GM21619 (cell line): ENCODE measurements at regions not wholly inside any gene's neighbourhood (a gene's known extent, or its start where the extent isn't known, plus 50 kb on each side); places are given as distances from the start of the nearest gene placed in this dataset.
"Not testable (repeated sequence)": the region's sequence is repeated elsewhere in the genome, so short reads cannot be mapped to it uniquely, and the experiment has no call there.

Experiments used
- ATAC-seq: cut with Tn5 transposase; IDR thresholded peaks from one replicate; pipeline ENCODE4 v1.9.1; 2021; ENCODE audit not compliant: unreplicated experiment

DNA sequence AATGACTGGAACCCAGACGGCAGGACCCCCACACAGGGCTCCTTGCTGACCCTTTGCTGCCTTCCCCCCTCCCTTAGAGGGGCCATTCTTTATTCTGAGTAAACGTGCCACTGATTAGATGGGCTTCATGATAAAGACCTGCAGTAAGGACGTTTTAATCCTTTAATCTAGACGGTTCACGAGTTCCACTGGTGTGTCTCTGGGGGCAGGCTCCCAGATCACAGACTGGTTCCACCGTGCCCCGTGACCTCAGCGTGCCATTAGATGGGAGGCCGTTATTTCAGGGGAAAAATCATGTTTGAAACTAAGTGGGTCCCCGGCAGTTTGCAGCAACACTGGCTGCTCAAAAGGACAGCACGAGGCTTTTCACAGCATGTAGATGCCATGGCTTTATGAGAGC lies 246.9 kb upstream of the PLGLB2 start:
- not testable (repeated sequence) for ATAC-seq

DNA sequence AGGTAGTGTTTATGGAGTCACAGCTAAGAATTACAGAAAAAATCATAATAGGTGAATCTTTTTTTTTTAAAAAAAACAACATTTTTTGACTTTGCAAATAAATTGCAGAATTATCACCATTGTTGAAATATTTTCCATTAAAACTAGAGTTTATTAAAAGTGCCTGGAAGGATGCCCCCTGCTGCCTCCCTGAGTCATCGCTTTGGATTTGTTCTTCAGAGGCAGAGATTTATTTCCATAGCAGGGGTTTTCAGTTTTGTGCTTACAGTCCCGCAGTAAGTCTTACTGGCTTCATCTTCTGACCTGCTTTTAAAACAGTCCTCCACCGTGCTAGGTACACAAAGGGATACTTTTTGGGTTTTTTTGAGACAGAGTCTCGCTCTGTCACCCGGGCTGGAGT lies 244.9 kb upstream of the PLGLB2 start:
- ATAC-seq: not testable (repeated sequence)

DNA sequence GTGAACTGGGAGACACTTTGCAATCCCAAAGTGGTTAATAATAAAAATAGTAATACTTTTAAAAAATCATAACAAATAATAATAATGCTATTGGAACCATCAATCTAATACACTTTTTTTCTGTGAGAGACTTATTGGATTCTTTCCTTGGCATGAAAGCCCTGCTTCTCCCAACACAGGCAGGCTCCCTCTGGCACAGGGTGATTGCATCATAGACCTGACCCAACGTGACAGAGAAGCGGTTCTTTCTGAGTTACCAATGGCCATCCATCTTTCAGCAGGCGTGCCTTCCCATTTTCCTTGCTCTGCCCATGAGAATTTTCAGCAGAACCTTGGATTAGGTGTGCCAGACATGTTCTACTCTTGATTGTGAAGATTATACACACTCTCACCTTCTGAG lies 242.6 kb upstream of the PLGLB2 start:
- ATAC-seq: not testable (repeated sequence)

DNA sequence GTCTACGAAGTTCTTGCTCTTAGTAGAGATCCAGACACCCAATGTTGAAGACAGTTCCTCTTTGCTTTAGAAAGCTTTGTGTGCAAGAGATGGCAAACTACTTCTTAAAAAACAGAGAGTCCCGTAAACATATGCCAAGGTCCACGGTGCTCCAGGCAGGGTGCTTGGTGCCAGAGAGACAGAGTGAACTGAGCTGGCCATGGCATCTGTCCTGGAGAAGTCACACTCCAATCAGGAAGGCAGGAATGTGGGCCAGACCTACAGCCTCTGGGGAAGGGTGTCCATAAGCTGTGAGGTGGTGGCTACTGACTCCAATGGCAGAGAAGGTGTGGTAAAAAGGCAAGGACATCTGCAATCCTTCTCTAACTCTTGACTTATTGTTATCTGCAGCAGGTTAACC lies 242.0 kb upstream of the PLGLB2 start:
- not testable (repeated sequence) for ATAC-seq

DNA sequence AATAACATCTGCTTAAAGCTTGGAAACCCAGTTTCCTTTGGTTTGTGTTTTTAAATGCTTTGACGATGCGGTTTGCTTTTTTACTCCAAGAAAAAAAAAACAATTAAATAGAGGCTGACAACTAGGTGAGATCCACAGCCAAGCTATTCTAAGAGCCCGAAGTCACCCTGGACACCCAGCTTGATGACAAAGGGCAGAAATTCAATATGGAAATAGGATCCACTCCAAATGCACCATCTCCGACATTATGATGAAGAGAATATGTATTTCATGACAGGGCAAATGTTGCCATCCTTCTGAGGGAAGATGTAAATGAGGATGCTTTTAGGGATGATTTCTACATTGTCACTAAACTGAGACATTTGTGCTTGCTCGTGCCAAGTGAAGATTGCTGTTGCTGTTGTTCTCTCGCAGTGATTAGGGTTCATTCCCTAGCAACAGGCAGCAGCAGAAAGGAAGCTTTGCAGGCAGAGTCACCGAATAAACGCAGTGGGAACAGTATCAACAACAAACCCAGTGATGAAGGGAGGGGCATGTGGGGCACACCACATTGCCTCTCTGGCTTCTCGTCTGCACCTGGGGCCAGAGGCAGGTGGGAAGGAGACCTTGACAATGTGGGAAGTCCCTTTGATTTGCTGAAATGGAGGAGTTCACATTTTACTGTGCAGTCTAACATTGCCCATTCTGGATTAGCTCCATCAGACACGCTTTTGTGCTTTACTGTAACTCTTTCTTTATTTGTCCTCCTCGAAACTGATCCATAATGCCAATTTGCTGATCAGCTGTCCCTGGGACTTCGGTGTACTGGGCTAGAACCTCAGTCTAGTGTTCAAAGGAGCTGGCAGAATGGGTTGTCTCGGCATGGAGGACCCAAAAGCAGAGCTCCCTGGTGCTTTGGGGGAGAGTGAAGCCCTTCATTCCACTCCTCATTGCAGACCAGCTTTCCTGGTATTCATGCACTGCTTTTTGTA lies 240.2 kb upstream of the PLGLB2 start:
- not testable (repeated sequence) for ATAC-seq

DNA sequence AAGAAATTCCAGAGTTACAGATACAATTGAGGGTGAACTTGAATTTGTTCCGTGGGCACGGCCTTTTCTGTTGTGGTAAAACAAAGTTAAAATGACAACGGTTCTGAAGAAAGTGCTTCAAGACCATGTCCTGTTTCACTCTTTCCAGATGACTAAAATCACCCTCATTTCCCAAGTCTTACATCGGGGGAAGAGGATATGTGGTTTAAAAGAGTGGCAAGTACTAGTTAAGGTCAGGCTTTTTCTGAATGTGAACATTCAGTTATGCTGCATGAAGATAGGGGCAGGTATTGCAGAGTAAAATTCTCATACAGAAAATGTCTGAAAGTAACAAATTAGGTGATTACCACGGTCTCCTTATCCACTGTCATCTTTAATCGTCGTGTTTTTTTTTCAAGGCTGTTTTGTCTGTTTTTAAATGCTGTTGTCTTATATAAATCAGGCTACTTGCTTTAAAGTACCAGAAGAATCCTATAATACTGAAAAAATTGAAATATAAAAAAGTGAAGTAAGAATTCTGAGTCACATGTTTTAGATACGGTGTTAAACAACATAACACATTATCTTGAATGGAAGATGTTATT lies 236.6 kb upstream of the PLGLB2 start:
- not testable (repeated sequence) for ATAC-seq

DNA sequence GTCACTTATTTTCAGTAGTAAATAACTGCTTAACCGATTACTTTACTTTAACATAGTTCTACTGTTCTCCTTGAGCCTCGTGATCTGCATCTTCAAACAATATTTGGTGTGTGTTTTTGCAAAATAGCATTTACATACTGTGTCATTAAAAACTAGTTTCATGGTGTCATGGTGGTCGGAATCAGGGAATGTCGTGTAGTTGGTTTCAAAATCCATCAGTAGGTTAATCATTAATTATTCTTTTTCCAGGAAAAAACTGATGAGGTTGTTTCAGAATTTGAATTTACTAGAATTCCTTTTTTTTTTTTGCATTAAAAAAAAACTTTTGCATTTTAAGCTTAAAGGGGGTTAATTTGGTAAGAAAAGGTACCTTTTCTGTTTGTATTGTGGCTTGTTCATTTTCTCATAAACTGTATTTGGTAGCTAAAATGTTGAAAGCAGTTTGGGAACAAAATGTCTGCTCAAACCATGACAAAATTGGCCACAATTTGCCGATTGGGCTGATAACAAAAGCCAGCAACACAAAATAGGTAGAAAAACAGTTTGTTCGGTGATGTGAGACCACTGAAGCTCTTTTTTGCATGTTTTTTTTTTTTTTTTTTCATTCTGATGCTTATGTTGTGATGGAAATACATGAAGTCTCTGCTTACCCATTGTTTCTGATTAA lies 234.9 kb upstream of the PLGLB2 start:
- not testable (repeated sequence) for ATAC-seq

DNA sequence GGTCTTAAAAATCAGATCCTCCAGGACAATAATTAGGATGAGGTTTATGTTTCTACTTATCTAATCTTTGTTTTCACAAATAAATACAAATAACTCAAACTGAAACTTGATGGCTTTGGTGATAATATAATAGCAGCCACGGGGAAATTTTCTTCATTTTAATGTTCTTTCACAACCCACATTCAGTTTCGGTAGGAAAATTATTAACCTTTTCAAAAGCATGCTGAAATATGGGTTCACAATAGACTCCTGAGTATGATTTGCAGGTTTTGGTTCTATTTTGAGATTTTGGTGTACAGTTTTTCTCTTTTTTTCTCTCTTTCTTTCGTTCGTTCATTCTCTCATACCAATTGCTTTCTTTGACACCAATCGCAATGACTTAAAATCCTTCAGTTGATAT lies 233.9 kb upstream of the PLGLB2 start:
- peak; percentile 81 for ATAC-seq

DNA sequence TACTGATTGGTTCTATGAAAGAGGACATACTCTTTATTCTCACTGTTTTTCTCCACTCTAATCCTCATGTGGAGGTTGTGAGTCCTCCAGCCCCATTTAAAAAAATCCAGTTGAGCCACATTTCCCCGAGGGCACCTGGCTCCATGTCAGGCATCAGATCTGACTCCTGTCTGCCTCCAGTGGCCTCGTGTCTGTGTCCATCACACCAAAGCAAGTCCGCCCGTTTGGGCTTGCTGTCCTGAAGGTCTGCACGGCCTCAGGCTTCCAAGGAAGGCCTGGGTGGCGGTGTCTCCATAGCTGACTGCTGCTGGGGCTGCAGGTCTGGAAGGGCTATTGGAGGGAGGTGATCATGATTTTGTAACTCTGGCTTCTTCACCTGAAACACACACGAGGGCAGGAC lies 233.4 kb upstream of the PLGLB2 start:
- ATAC-seq: not testable (repeated sequence)

DNA sequence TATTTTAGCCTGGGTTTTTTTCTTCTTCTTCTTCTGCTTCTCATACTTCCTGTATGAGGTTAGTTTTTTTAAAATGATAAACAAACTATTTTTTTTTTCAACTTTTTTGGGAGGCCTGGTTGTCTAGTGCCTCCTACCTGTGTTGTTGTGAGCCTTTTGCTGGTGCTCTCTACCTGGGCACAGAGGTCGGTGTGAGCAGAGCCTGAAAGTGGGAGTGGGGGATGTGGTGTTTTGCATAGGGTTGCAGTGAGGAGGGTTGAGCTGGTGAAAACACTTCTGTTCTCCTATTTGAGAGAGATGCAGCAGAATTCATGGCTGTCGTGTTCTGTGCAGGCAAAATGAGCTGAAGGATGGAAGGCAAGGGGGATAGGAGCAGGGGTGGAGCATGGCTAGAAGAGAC lies 232.7 kb upstream of the PLGLB2 start:
- not testable (repeated sequence) for ATAC-seq

DNA sequence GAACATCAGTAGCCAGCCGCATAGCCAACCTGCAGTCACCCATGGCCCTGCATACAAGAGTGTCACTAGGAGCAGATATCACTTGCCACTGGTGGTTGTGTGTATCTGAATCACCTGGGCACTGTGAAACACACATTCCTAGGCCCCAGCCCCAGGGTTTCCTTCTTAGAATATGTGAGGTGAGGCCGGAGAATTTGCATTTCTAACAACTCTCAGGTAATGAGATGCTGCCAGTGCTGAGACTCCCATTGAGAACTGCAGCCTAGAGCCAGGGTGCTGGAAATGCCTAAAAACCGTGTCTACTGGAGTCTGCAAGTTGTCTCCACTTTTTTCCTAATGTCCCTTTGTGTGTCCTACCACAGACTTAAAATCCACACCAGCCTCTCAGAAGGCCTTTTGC lies 232.0 kb upstream of the PLGLB2 start:
- not testable (repeated sequence) for ATAC-seq

DNA sequence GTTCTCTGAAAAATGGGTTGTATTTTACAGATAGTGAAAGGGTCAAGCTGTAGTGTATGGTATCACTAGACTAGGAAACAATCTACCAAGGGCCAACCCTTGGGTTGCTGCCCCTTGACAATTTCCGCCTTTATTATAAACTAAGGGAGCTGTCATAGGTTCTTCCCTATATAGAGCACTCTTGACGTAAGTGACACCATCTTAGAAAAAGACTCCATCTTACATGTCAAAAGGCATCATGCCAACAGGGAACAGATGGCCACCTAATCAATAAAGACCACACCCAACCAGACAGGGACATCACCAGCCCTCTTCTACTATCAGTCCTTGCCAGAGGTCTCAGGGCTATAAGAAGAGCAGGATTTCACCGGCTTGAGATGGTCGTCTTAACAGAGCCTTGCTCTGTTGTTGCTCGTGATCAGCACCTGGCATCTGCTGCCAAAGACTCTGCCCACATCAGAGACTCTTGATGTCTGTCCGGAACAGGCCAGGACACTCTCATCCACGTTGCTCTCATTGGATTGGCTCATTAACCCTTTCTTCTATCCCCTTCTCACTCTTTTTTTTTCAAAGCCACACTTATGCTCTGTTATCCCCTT lies 231.4 kb upstream of the PLGLB2 start:
- not testable (repeated sequence) for ATAC-seq

DNA sequence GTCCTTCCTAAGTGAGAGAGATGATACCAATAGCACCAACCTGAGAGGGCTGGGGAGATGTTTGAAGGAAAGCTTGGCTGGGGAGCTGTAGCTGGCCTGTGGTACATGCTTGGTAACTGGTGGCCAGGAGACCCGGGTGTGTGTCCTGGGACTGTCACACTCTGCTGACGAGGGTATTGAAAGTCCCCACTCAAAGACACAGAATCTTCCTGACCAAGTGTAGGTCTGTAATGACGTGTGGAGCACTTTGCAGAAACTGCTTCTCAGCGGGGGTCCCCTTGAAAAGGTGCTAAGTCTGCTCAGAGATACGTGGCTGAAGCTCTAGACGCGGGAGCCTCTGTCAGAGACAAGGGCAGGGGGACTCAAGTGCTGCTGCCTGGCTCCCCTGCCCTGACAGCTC lies 230.4 kb upstream of the PLGLB2 start:
- not testable (repeated sequence) for ATAC-seq

DNA sequence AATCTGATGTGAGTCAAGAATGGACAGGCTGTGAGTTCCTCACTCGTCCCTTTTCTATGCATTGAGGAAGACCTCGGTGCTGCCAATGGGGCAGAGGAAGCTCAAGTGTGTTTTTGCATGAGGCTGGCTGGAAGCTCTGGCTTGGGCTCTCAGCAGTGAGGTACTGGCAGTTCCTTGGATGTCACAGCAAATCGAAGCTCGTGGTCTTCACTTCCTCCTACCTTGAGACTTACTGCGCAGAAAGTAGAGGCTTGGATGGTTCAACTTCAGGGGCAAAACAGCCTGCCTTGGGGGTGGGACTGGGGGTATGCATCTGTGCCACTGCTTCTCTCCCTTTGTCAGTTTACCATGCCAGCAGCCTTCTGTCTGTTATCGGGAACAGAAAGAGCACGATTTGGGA lies 229.8 kb upstream of the PLGLB2 start:
- ATAC-seq: not testable (repeated sequence)

DNA sequence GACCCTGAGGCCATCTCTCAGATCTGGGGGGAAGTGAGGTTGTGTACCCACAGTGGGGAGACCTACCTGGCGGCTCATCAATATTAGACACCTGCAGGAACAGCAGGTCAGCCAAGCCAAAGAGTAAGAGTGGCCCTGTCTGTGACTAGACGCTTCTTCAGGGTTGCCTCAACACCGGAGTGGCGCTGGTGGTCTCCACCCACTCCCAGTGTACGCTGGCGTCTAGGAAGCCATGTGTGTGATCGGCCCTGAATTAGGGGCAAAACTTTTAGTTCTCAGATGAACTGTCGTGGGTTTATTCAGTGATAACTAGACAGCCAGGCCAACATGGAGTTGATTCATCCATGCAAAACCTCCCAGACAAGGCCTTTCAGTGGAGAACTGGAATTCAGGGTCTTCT lies 229.3 kb upstream of the PLGLB2 start:
- not testable (repeated sequence) for ATAC-seq

DNA sequence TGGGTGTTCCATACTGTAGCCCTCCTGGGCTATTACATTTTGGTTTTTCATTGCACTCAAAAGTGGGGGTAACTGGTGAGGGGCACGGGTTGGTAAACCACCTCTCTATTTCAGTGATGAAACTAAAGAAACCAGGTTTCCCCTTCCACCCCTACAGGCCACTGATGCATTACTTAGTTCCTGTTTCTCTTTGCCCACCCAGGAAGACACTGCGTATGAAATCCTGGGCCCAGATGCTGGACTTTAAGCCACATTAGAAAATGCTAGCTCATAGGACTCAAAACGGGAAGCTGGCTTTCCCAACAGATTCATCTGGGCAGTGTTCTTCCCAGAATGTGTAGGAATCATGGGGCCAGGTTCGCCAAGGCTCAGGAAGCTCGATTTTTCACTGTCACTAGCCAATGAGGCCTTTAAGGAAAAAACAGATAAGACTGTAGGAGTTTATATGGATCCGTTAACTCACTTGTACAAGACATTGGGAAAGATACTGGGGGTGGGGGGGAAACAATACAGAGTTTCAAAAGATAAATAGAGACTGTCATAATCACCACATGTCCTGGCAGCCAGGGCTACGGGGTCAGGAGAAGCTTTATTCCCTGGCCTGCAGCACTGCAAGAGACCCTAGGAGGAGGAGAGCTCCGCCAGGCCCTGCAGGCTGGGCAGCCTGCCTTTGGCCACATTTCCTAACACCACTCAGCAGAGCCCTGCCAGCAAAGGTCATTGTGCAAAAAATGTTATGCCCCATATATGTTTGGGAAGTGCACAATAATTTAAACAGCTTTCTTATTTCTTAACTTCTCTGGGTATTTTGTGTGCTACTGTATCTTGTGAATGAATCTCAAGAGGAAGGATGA lies 228.5 kb upstream of the PLGLB2 start:
- ATAC-seq: not testable (repeated sequence)

DNA sequence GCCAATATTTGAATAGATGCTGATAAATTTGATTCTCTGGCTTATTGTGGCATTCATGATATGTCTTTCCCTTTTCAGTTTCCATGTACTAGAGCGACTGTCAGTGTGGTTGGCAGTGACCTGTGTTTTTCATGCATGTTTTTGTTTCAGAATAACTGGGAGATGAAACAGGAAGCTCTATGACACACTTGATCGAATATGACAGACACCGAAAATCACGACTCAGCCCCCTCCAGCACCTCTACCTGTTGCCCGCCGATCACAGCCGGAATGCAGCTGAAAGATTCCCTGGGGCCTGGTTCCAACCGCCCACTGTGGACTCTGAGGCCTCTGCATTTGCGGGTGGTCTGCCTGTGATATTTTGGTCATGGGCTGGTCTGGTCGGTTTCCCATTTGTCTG lies 226.8 kb upstream of the PLGLB2 start:
- peak; percentile 73 for ATAC-seq

DNA sequence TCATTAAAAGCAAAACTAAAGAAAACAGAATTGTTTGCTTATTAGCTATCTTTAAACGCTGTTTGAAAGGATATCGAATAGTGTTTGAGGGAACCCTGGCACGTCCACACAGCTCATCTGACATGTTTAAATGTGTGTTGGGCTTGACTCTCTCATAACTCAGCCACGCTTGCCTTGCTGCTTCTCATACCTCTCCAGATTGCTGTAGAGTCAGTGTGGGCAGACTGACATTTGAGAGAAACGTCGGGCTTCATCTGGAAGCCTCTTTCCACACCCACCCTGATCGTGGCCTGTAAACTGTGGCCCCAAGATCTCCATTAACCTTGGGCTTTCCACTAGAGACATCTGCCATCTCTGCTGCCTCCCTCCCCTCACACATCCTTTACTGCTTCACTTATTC lies 226.4 kb upstream of the PLGLB2 start:
- not testable (repeated sequence) for ATAC-seq

DNA sequence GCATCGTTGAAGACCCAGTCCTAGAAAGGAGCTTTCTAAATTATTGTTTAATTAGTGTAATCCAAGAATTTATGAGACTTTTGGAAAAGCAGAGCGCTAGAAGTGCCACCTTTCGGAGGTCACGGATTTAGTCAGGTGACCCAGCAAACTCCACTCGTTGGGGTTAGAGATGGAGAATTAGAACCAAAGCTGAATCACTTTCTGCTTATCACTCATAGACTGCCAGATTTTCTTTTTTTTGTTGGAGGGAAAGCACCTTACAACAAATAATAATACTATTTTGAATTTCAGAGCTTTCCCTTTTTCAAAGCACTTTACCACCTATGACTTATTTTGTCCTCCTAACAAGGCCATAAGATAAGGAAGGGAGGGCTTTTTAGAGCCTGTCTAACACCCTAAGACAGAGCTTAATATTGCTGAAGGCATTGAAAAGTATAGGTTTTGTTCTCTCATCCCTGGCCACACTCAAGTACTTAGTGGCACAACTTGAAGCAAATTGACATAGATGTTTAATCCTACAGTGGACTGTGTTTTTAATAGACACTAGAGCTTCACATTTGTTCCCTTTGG lies 223.2 kb upstream of the PLGLB2 start:
- not testable (repeated sequence) for ATAC-seq

DNA sequence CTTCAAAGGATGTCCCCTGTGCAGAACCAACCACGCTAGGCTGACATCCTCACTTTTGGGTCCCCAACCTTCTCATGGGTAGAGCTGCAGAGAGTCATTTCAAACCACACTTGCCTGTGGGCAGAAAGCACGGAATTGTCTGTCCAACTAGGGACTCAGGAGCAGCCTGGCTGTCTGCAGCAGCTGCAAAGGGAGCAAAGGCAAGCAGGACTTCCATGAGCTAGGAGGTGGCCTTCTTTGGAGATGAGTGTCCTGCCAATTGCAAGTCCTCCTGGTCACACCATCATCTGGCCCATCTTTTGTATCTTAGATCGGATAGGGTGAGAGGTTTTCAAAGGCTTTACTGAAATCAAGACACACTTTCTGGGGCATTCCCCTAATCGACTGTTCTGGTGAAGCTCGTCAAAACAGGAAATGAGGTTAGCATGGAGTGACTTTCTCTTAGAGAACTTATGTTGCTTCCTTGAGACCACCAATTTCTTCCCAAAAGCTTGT lies 222.3 kb upstream of the PLGLB2 start:
- not testable (repeated sequence) for ATAC-seq
